Naive B cell (primary cell): ENCODE measurements at regions not wholly inside any gene's neighbourhood (a gene's known extent, or its start where the extent isn't known, plus 50 kb on each side); places are given as distances from the start of the nearest gene placed in this dataset.

ENCODE experiments used
- ATAC-seq, 2 donors: fragments of 150-1000 bp; cut with Tn5 transposase; 2 replicates each; pipeline ENCODE4 v1.10.0; 2021; ENCODE audit warnings: low read depth in 2 of 2, mild to moderate bottlenecking in 2 of 2, moderate library complexity in 2 of 2
- DNase-seq: peaks from one replicate; pipeline ENCODE4 v3.0.0; 2022
- H3K27ac Mint-ChIP-seq, 6 donors: one replicate each; pipeline ENCODE4 v1.8.0; 2020 to 2022; ENCODE audit warnings: mild to moderate bottlenecking in 6 of 6, mixed read lengths in 6 of 6, moderate library complexity in 5 of 6, inconsistent platforms in 2 of 6
- H3K27me3 Mint-ChIP-seq, 3 donors: one replicate each; pipeline ENCODE4 v1.8.0; 2021 to 2022; ENCODE audit warnings: mixed read lengths in 3 of 3, mild to moderate bottlenecking in 1 of 3
- H3K36me3 Mint-ChIP-seq, 2 donors: one replicate each; pipeline ENCODE4 v1.8.0; 2020 to 2022; ENCODE audit warnings: mixed read lengths in 2 of 2, inconsistent platforms in 1 of 2, mild to moderate bottlenecking in 1 of 2
- H3K4me1 Mint-ChIP-seq, 3 donors: one replicate each; pipeline ENCODE4 v1.8.0; 2020 to 2022; ENCODE audit warnings: mixed read lengths in 3 of 3, inconsistent platforms in 1 of 3, mild to moderate bottlenecking in 1 of 3, moderate library complexity in 1 of 3
- H3K4me3 Mint-ChIP-seq, 8 donors: one replicate each; pipeline ENCODE4 v1.8.0; 2020 to 2022; ENCODE audit warnings: mild to moderate bottlenecking in 8 of 8, mixed read lengths in 8 of 8, moderate library complexity in 8 of 8, inconsistent platforms in 2 of 8
- H3K9me3 Mint-ChIP-seq, 7 donors: one replicate each; pipeline ENCODE4 v1.8.0; 2020 to 2022; ENCODE audit warnings: mixed read lengths in 7 of 7, mild to moderate bottlenecking in 5 of 7, inconsistent platforms in 2 of 7, moderate library complexity in 1 of 7

DNA sequence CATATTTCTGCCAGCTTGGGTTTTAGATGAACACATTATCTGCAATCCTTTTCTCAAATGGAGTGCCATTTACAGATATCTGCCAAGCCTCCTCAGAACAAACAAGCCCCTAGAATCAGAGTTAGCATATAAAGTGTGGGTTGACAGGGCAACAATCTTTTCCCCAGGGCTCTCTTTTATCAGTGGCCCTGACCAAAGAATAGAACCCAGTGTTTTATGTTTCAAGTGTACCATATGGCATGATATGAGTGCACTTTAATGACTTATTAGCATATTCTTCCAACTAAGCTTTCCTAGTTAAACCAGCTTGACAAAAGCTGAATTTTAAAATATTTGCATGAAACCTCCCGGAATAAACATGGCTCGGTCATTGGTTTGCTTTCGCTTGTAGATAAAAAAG lies 57.3 kb downstream of the EVX1 start:
- Mint-ChIP-seq H3K9me3 (peaks cover 0 to 8% (median 2%) of the 10 kb centered on the region in 7 donors), H3K27me3 (peaks cover 24 to 43% (median 29%) of the 10 kb centered on the region in 3 donors), H3K4me3 (no peak overlapping the region), H3K36me3 (no peaks in the 10 kb centered on the region), H3K27ac (no peak overlapping the region), H3K4me1 (no peaks in the 10 kb centered on the region)
- ATAC-seq (no peak), DNase-seq (no peak)

DNA sequence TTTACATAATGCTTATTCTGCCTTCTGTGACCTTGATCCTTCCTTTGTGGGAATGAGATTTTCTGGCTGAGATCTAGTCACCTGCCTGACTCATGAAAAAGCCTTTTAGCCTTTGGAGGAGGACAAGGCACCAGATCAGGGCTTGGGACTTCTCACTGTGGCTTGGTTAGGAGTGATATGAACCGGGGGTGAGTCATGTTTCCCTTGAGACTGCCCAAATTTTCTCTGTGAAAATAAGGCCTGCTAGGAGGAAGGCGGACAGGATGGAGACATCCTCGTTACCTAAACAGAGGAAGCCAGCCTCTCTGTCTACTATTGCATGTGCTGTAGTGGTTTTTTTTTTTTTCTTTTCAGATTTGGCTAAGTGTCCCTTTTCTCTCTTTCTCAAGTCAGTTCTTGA lies 57.8 kb downstream of the EVX1 start:
- H3K4me1 Mint-ChIP-seq, result no peaks in the 10 kb centered on the region
- DNase-seq, result no peak
- peaks cover 0 to 8% (median 2%) of the 10 kb centered on the region in 7 donors for H3K9me3 Mint-ChIP-seq
- no peaks in the 10 kb centered on the region for H3K36me3 Mint-ChIP-seq
- H3K4me3 Mint-ChIP-seq, result no peak overlapping the region
- H3K27ac Mint-ChIP-seq, result no peak overlapping the region
- peaks cover 24 to 43% (median 29%) of the 10 kb centered on the region in 3 donors for H3K27me3 Mint-ChIP-seq
- ATAC-seq, result no peak

- Mint-ChIP-seq H3K36me3 (no peaks in the 10 kb centered on the region), H3K4me1 (no peaks in the 10 kb centered on the region), H3K9me3 (peaks cover 0 to 8% (median 0%) of the 10 kb centered on the region in 7 donors), H3K4me3 (no peak overlapping the region), H3K27ac (no peak overlapping the region), H3K27me3 (peaks cover 23 to 35% (median 25%) of the 10 kb centered on the region in 3 donors)
- DNase-seq (no peak), ATAC-seq (no peak)
Observed at GRCh38 chr7:27302590-27302989, 60.0 kb downstream of the EVX1 start.

DNA sequence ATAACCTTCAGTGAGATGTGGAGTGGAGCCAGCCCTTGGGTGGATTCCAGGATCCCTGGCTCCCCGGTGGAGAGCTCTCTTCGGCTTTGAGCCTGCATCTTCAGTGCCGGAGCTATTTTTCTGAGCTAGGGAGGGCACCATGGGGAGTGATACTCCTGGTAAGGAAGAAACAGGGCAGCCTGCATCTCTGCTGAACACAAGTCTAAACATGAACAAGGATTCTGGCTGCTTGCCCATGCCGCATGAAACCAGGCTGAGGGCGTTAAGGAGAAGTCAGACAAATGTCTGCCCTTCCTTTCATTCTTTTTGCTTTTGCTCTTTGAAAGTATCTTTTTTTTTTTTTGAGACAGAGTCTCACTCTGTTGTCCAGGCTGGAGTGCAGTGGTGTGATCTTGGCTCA lies 60.4 kb downstream of the EVX1 start:
- no peaks in the 10 kb centered on the region for H3K4me1 Mint-ChIP-seq
- no peak overlapping the region for H3K27ac Mint-ChIP-seq
- H3K36me3 Mint-ChIP-seq, result no peaks in the 10 kb centered on the region
- DNase-seq (no peak), ATAC-seq (no peak)
- H3K4me3 Mint-ChIP-seq, result no peak overlapping the region
- H3K27me3 Mint-ChIP-seq, result peaks cover 21 to 31% (median 23%) of the 10 kb centered on the region in 3 donors
- peaks cover 0 to 8% (median 0%) of the 10 kb centered on the region in 7 donors for H3K9me3 Mint-ChIP-seq

- H3K9me3 Mint-ChIP-seq, result peaks cover 0 to 4% (median under 1%) of the 10 kb centered on the region in 7 donors
- H3K27me3 Mint-ChIP-seq, result peaks cover 13 to 14% (median 14%) of the 10 kb centered on the region in 3 donors
- H3K4me1 Mint-ChIP-seq, result no peaks in the 10 kb centered on the region
- H3K4me3 Mint-ChIP-seq, result no peak overlapping the region
- DNase-seq (no peak), ATAC-seq (no peak)
- H3K27ac Mint-ChIP-seq, result no peak overlapping the region
- no peaks in the 10 kb centered on the region for H3K36me3 Mint-ChIP-seq
Observed at GRCh38 chr7:27305854-27306253, 63.3 kb downstream of the EVX1 start.

- Mint-ChIP-seq H3K27me3 (peaks cover 14 to 38% (median 15%) of the 10 kb centered on the region in 3 donors), H3K9me3 (peaks cover 0 to 4% (median 0%) of the 10 kb centered on the region in 7 donors), H3K27ac (no peak overlapping the region), H3K36me3 (no peaks in the 10 kb centered on the region), H3K4me3 (no peak overlapping the region), H3K4me1 (no peaks in the 10 kb centered on the region)
- no peak for DNase-seq
- no peak for ATAC-seq
Observed at GRCh38 chr7:27312820-27313219, 70.2 kb downstream of the EVX1 start.

DNA sequence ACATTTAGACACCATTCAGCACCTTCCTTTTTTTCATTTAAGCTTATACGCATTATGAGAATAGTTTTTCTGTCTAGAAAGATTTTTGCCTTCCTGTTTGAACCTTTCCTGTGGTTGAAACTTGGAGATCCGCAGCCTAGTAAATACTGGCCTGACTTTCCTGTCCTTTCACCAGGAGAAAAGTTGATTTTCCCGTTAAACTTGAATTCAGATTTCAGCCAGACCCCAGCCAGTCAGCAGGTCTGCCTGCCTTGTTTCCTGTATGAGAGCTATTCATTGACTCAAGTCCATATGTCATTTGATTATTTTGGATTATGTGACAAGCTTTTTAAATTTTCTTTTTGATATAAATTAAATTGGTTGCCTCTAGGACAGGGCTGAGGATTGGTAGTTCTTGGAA lies 71.5 kb downstream of the EVX1 start:
- Mint-ChIP-seq H3K27me3 (peaks cover 19 to 45% (median 23%) of the 10 kb centered on the region in 3 donors), H3K4me3 (no peak overlapping the region)

GRCh38 chr7:27315066-27315465 lies 72.5 kb downstream of the EVX1 start:
- DNase-seq, result no peak
- Mint-ChIP-seq H3K4me1 (no peaks in the 10 kb centered on the region), H3K27me3 (peaks cover 19 to 55% (median 27%) of the 10 kb centered on the region in 3 donors), H3K9me3 (peaks cover 0 to 18% (median 10%) of the 10 kb centered on the region in 7 donors), H3K36me3 (peaks cover 0 to 14% of the 10 kb centered on the region in 2 donors), H3K4me3 (no peak overlapping the region), H3K27ac (no peak overlapping the region)
- no peak for ATAC-seq

More for the DNA sequence above, 71.5 kb downstream of the EVX1 start:
- Mint-ChIP-seq H3K27ac (no peak overlapping the region), H3K4me1 (no peaks in the 10 kb centered on the region), H3K36me3 (peaks cover 0 to 10% of the 10 kb centered on the region in 2 donors), H3K9me3 (peaks cover 0 to 12% (median 6%) of the 10 kb centered on the region in 7 donors)
- ATAC-seq (no peak), DNase-seq (no peak)

- Mint-ChIP-seq H3K36me3 (peaks cover 0 to 14% of the 10 kb centered on the region in 2 donors), H3K27ac (no peak overlapping the region), H3K27me3 (peaks cover 20 to 64% (median 36%) of the 10 kb centered on the region in 3 donors), H3K4me1 (no peaks in the 10 kb centered on the region), H3K9me3 (peaks cover 0 to 19% (median 10%) of the 10 kb centered on the region in 7 donors), H3K4me3 (no peak overlapping the region)
- no peak for DNase-seq
- no peak for ATAC-seq
Observed at GRCh38 chr7:27316311-27316710, 73.7 kb downstream of the EVX1 start.

- H3K27me3 Mint-ChIP-seq, result peaks cover 18 to 40% (median 40%) of the 10 kb centered on the region in 3 donors
- no peaks in the 10 kb centered on the region for H3K4me1 Mint-ChIP-seq
- peaks cover 0 to 9% (median 3%) of the 10 kb centered on the region in 7 donors for H3K9me3 Mint-ChIP-seq
- ATAC-seq (no peak), DNase-seq (no peak)
- H3K36me3 Mint-ChIP-seq, result peaks cover 0 to 3% of the 10 kb centered on the region in 2 donors
- H3K4me3 Mint-ChIP-seq, result no peak overlapping the region
- no peak overlapping the region for H3K27ac Mint-ChIP-seq
Observed at GRCh38 chr7:27324246-27324645, 81.6 kb downstream of the EVX1 start.

- H3K4me1 Mint-ChIP-seq, result no peaks in the 10 kb centered on the region
- H3K27ac Mint-ChIP-seq, result no peak overlapping the region
- ATAC-seq (no peak), DNase-seq (no peak)
- peaks cover 0 to 12% of the 10 kb centered on the region in 2 donors for H3K36me3 Mint-ChIP-seq
- peaks cover 9 to 31% (median 16%) of the 10 kb centered on the region in 7 donors for H3K9me3 Mint-ChIP-seq
- peaks cover 13 to 29% (median 16%) of the 10 kb centered on the region in 3 donors for H3K27me3 Mint-ChIP-seq
- H3K4me3 Mint-ChIP-seq, result no peak overlapping the region
Observed at GRCh38 chr7:27329909-27330308, 87.3 kb downstream of the EVX1 start.

GRCh38 chr7:27339478-27339877 lies 96.9 kb downstream of the EVX1 start:
- ATAC-seq (no peak), DNase-seq (no peak)
- Mint-ChIP-seq H3K27me3 (peaks cover 27 to 41% (median 30%) of the 10 kb centered on the region in 3 donors), H3K4me1 (peaks cover 0 to 5% (median 0%) of the 10 kb centered on the region in 3 donors), H3K27ac (no peak overlapping the region), H3K9me3 (peaks cover 0 to 6% (median 2%) of the 10 kb centered on the region in 7 donors), H3K4me3 (no peak overlapping the region), H3K36me3 (no peaks in the 10 kb centered on the region)

DNA sequence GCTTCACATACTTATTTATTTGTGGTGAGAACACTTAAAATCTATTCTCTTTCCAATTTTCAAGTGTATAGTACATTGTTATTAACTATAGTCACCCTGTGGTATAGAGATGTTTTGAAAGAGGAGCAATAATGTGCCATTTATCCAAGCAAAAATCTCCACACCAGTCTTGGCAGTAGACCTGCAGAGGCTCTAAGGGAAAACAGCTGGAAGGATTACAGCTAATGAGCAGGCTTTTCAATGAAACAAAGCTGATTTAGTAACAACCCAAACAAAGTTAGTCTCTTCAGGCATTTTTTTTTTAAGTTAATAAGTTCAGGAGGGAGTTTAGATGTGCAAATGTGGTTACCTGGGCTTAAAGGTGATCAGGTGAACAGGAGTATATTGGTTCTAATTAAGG lies 101.9 kb downstream of the EVX1 start:
- ATAC-seq (no peak), DNase-seq (no peak)
- H3K9me3 Mint-ChIP-seq, result peaks cover 0 to 2% (median 0%) of the 10 kb centered on the region in 7 donors
- no peak overlapping the region for H3K27ac Mint-ChIP-seq
- peaks cover 27 to 49% (median 32%) of the 10 kb centered on the region in 3 donors for H3K27me3 Mint-ChIP-seq
- H3K4me1 Mint-ChIP-seq, result peaks cover 0 to 5% (median 0%) of the 10 kb centered on the region in 3 donors
- no peak overlapping the region for H3K4me3 Mint-ChIP-seq
- no peaks in the 10 kb centered on the region for H3K36me3 Mint-ChIP-seq

- Mint-ChIP-seq H3K27me3 (peaks cover 30 to 53% (median 37%) of the 10 kb centered on the region in 3 donors), H3K9me3 (peaks cover 0 to 2% (median 0%) of the 10 kb centered on the region in 7 donors), H3K36me3 (no peaks in the 10 kb centered on the region), H3K4me3 (no peak overlapping the region), H3K4me1 (no peaks in the 10 kb centered on the region), H3K27ac (no peak overlapping the region)
- no peak for ATAC-seq
- DNase-seq, result no peak
Observed at GRCh38 chr7:27345164-27345887, 102.7 kb downstream of the EVX1 start.
